HepG2 (cell line): ENCODE measurements at regions not wholly inside any gene's neighbourhood (a gene's known extent, or its start where the extent isn't known, plus 50 kb on each side); places are given as distances from the start of the nearest gene placed in this dataset.

Experiments used
- ATAC-seq: fragments of 200-7000 bp; cut with Tn5 transposase; 3 replicates; pipeline ENCODE4 v1.9.1; 2020; ENCODE audit warnings: mild to moderate bottlenecking, moderate library complexity
- BruUV-seq: library from RNA; stranded (reverse); fragments of 400-500 nt; replicated peaks from 2 replicates; lab custom pipeline; 2021; lab: Mats Ljungman, UMichigan
- CTCF ChIA-PET: fragments of 300-600 bp; formaldehyde crosslinking; extraction: SDS; loops from one replicate; lab custom pipeline; 2021; ENCODE audit warnings: low total read pairs, inconsistent platforms, low intra/inter-chr PET ratio; lab: Yijun Ruan, JAX
- POLR2A ChIA-PET: fragments of 350-600 bp; sonication (Branson Sonifier 250); formaldehyde crosslinking; loops from one replicate; lab custom pipeline; 2020; ENCODE audit warnings: antibody characterized with exemption, inconsistent platforms; lab: Yijun Ruan, JAX
- DNase-seq: peaks from one replicate; pipeline ENCODE4 v3.0.0-alpha.2; 2015; ENCODE audit warnings: low spot score
- FAIRE-seq: peaks from 3 replicates; lab custom pipeline; 2011; peaks lifted over from hg19 to GRCh38; lab: Jason Lieb, UNC
- H2AFZ ChIP-seq: one replicate; pipeline ENCODE4 v1.6.1; 2011; ENCODE audit warnings: low read length, inconsistent platforms
- H3K27ac ChIP-seq: fragments of 300-600 bp; 3 replicates; pipeline ENCODE4 v1.8.0; 2011; ENCODE audit warnings: mixed run types, mild to moderate bottlenecking, mixed read lengths, low read length, inconsistent platforms; ENCODE audit not compliant: insufficient read depth; ENCODE audit errors: extremely low read length
- H3K27me3 ChIP-seq, 2 experiments: fragments of 200-600 bp in 1 of 2; 2 replicates in 1 of 2; 3 replicates in 1 of 2; pipeline versions ENCODE4 v1.6.0 to v1.8.0; 2011; ENCODE audit warnings: low read length in 2 of 2, mild to moderate bottlenecking in 2 of 2, moderate library complexity in 2 of 2, inconsistent platforms in 1 of 2; ENCODE audit not compliant: insufficient read depth in 2 of 2, control insufficient read depth in 1 of 2
- H3K36me3 ChIP-seq, 2 experiments: fragments of 200-600 bp in 1 of 2; replicated peaks in 1 of 2; 2 replicates in 1 of 2; 3 replicates in 1 of 2; pipeline versions ENCODE4 v1.5.1 to v1.8.0; 2011; ENCODE audit warnings: low read length in 2 of 2, inconsistent platforms in 1 of 2; ENCODE audit not compliant: insufficient read depth in 2 of 2, control insufficient read depth in 1 of 2
- H3K4me1 ChIP-seq: 2 replicates; pipeline ENCODE4 v1.5.1; 2012; ENCODE audit warnings: low read length, inconsistent platforms; ENCODE audit not compliant: insufficient read depth
- H3K4me2 ChIP-seq: 2 replicates; pipeline ENCODE4 v1.6.0; 2011; ENCODE audit warnings: low read depth, low read length, inconsistent platforms
- H3K4me3 ChIP-seq, 3 experiments: fragments of 200-600 bp in 1 of 3; sonication (generic), shearing (Covaris generic) in 1 of 3; replicated peaks in 1 of 3; 2 replicates each; pipeline ENCODE4 v1.5.1; 2011 to 2016; ENCODE audit warnings: low read length in 3 of 3, inconsistent platforms in 2 of 3, low read depth in 2 of 3, mild to moderate bottlenecking in 2 of 3, control low read depth in 1 of 3, mixed read lengths in 1 of 3; ENCODE audit not compliant: insufficient read depth in 1 of 3
- H3K79me2 ChIP-seq: one replicate; pipeline ENCODE4 v1.6.1; 2011; ENCODE audit warnings: low read length, inconsistent platforms; ENCODE audit not compliant: insufficient read depth
- H3K9ac ChIP-seq: 2 replicates; pipeline ENCODE4 v1.6.0; 2011; ENCODE audit warnings: mild to moderate bottlenecking, low read depth, low read length, inconsistent platforms; ENCODE audit not compliant: insufficient read depth
- H3K9me3 ChIP-seq: 2 replicates; pipeline ENCODE4 v1.5.1; 2012; ENCODE audit warnings: mild to moderate bottlenecking, low read length
- H4K20me1 ChIP-seq: 2 replicates; pipeline ENCODE4 v1.6.0; 2011; ENCODE audit warnings: inconsistent platforms, mild to moderate bottlenecking, low read length, moderate library complexity; ENCODE audit not compliant: insufficient read depth
- ADNP ChIP-seq: sonication (generic); formaldehyde crosslinking; IDR thresholded peaks from 2 replicates; pipeline ENCODE4 v1.4.0; 2020; ENCODE audit warnings: missing genetic modification reagents
- CENPBD1 ChIP-seq: sonication (generic); formaldehyde crosslinking; IDR thresholded peaks from 2 replicates; pipeline ENCODE4 v1.8.0; 2022; ENCODE audit warnings: missing genetic modification reagents, low read depth, mild to moderate bottlenecking, borderline replicate concordance
- FOXC1 ChIP-seq: sonication (generic); formaldehyde crosslinking; IDR thresholded peaks from 2 replicates; pipeline ENCODE4 v1.8.0; 2022; ENCODE audit warnings: mild to moderate bottlenecking, missing genetic modification reagents, borderline replicate concordance
- IKZF5 ChIP-seq: IDR thresholded peaks from 2 replicates; pipeline ENCODE4 v1.6.1; 2018; ENCODE audit warnings: missing genetic modification reagents, mild to moderate bottlenecking, missing compliant biosample characterization
- KDM4B ChIP-seq: sonication (generic); formaldehyde crosslinking; IDR thresholded peaks from 2 replicates; pipeline ENCODE4 v1.4.0; 2020; ENCODE audit warnings: missing genetic modification reagents
- KLF12 ChIP-seq: sonication (generic); formaldehyde crosslinking; IDR thresholded peaks from 2 replicates; pipeline ENCODE4 v1.4.0; 2020; ENCODE audit warnings: missing genetic modification reagents, borderline replicate concordance
- POLR2AphosphoS5 ChIP-seq: IDR thresholded peaks from 2 replicates; pipeline ENCODE4 v1.6.1; 2012; ENCODE audit warnings: low read depth, low read length
- ZBTB20 ChIP-seq: sonication (generic); formaldehyde crosslinking; IDR thresholded peaks from 2 replicates; pipeline ENCODE4 v1.8.1; 2023; ENCODE audit warnings: missing genetic modification reagents, low read depth, mild to moderate bottlenecking, borderline replicate concordance
- ZNF274 ChIP-seq: sonication (generic); formaldehyde crosslinking; IDR thresholded peaks from 2 replicates; pipeline ENCODE4 v1.5.1; 2020; ENCODE audit warnings: mild to moderate bottlenecking, missing genetic modification reagents
- ZNF513 ChIP-seq: sonication (generic); formaldehyde crosslinking; conservative IDR thresholded peaks from 2 replicates; pipeline ENCODE4 v1.5.0; 2020; ENCODE audit warnings: missing genetic modification reagents
- ZNF607 ChIP-seq: sonication (generic); formaldehyde crosslinking; IDR thresholded peaks from 2 replicates; pipeline ENCODE4 v1.5.1; 2020; ENCODE audit warnings: missing genetic modification reagents, mild to moderate bottlenecking, borderline replicate concordance
- ZNF652 ChIP-seq: IDR thresholded peaks from 2 replicates; pipeline ENCODE4 v1.6.1; 2016; ENCODE audit warnings: low read depth, borderline replicate concordance
- ZNF740 ChIP-seq: sonication (generic); formaldehyde crosslinking; IDR thresholded peaks from 2 replicates; pipeline ENCODE4 v1.4.0; 2020; ENCODE audit warnings: missing genetic modification reagents
- ZNF749 ChIP-seq: sonication (generic); formaldehyde crosslinking; IDR thresholded peaks from 2 replicates; pipeline ENCODE4 v1.8.0; 2022; ENCODE audit warnings: mild to moderate bottlenecking, missing genetic modification reagents, moderate library complexity, borderline replicate concordance
- ZNF766 ChIP-seq: sonication (generic); formaldehyde crosslinking; IDR thresholded peaks from 2 replicates; pipeline ENCODE4 v1.5.0; 2020; ENCODE audit warnings: missing genetic modification reagents, borderline replicate concordance
- WGBS: methylation state at CpG from one replicate; pipeline ENCODE4 v1.1.6; 2017; ENCODE audit warnings: low lambda C conversion rate; 5-methylcytosine and 5-hydroxymethylcytosine counted together
- in situ Hi-C: cut with HindIII; loops from 2 replicates; pipeline ENCODE4 v1.10.0; 2017; ENCODE audit warnings: low pct_unique_long_range_greater_than_20kb; ENCODE audit not compliant: extremely low pct_ligation_motif_present
- intact Hi-C: fragments of 100-400 bp; cut with micrococcal nuclease; formaldehyde crosslinking; loops from one replicate; pipeline ENCODE4 v1.10.0; 2022; ENCODE audit not compliant: unreplicated experiment

- no peak for TF ChIP-seq ZNF513
- no peak for TF ChIP-seq CENPBD1 (CRISPR knock-in tag)
- TF ChIP-seq ZNF607 (CRISPR knock-in tag) = no peak
- TF ChIP-seq KDM4B (CRISPR knock-in tag) = no peak
Measured at GRCh38 chr5:74194196-74194595, 446.3 kb downstream of the ENC1 start (continued).

- DNase-seq = no peak
- in situ Hi-C loops = no loop called here
- Histone ChIP-seq H3K4me3 (no peak overlapping the region), H3K27me3 (no peaks in the 10 kb centered on the region; a peak in 1 of 5 replicates), H2AFZ (no peak overlapping the region), H4K20me1 (no peaks in the 10 kb centered on the region), H3K36me3 (no peaks in the 10 kb centered on the region), H3K79me2 (no peaks in the 10 kb centered on the region), H3K27ac (no peak overlapping the region), H3K4me1 (no peaks in the 10 kb centered on the region), H3K9ac (no peak overlapping the region), H3K4me2 (no peak overlapping the region), H3K9me3 (no peaks in the 10 kb centered on the region)
- intact Hi-C loops = no loop called here
- no peak for FAIRE-seq
- BruUV-seq = no TSS peak
- no peak for ATAC-seq
- ChIA-PET CTCF (no interaction called here), POLR2A (no interaction called here)
- no peak for TF ChIP-seq ZNF749 (CRISPR knock-in tag)
- no peak for TF ChIP-seq ZNF740
- no peak for TF ChIP-seq IKZF5 (CRISPR knock-in tag)
- TF ChIP-seq ADNP (CRISPR knock-in tag) = no peak
- TF ChIP-seq ZBTB20 (CRISPR knock-in tag) = no peak
- TF ChIP-seq ZNF652 = no peak
- no peak for TF ChIP-seq FOXC1 (CRISPR knock-in tag)
- no peak for TF ChIP-seq KLF12 (CRISPR knock-in tag)
- no peak for TF ChIP-seq ZNF766 (CRISPR knock-in tag)
- TF ChIP-seq POLR2AphosphoS5 = no peak
- TF ChIP-seq ZNF274 (CRISPR knock-in tag) = no peak
- WGBS = 42% methylated on average over 9 of the region's 9 CpGs
Measured at GRCh38 chr5:74192606-74193299, 447.8 kb downstream of the ENC1 start.
